MM.1S (cell line): ENCODE measurements at regions not wholly inside any gene's neighbourhood (a gene's known extent, or its start where the extent isn't known, plus 50 kb on each side); places are given as distances from the start of the nearest gene placed in this dataset.

ENCODE experiments used
- EZH2 ChIP-seq: fragments of 300-600 bp; sonication (generic); optimal IDR thresholded peaks from 2 replicates; pipeline ENCODE3; 2017; ENCODE audit warnings: low read depth, mild to moderate bottlenecking, antibody characterized with exemption, low read length, mixed read lengths
- TF ChIP-seq, protein P1 (sequence below): fragments of 300-600 bp; sonication (generic); IDR thresholded peaks from 2 replicates; pipeline ENCODE4 v1.5.1; 2016; ENCODE audit warnings: antibody characterized with exemption, low read length, mixed read lengths

GRCh38 chr20:55888685-55889084, 116.6 kb downstream of the CBLN4 start:
- TF ChIP-seq EZH2: no peak
- TF ChIP-seq, protein P1, sequence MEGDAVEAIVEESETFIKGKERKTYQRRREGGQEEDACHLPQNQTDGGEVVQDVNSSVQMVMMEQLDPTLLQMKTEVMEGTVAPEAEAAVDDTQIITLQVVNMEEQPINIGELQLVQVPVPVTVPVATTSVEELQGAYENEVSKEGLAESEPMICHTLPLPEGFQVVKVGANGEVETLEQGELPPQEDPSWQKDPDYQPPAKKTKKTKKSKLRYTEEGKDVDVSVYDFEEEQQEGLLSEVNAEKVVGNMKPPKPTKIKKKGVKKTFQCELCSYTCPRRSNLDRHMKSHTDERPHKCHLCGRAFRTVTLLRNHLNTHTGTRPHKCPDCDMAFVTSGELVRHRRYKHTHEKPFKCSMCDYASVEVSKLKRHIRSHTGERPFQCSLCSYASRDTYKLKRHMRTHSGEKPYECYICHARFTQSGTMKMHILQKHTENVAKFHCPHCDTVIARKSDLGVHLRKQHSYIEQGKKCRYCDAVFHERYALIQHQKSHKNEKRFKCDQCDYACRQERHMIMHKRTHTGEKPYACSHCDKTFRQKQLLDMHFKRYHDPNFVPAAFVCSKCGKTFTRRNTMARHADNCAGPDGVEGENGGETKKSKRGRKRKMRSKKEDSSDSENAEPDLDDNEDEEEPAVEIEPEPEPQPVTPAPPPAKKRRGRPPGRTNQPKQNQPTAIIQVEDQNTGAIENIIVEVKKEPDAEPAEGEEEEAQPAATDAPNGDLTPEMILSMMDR: no peak
